ENCODE measurements at regions not wholly inside any gene's neighbourhood (a gene's known extent, or its start where the extent isn't known, plus 50 kb on each side); places are given as distances from the start of the nearest gene placed in this dataset.

DNA sequence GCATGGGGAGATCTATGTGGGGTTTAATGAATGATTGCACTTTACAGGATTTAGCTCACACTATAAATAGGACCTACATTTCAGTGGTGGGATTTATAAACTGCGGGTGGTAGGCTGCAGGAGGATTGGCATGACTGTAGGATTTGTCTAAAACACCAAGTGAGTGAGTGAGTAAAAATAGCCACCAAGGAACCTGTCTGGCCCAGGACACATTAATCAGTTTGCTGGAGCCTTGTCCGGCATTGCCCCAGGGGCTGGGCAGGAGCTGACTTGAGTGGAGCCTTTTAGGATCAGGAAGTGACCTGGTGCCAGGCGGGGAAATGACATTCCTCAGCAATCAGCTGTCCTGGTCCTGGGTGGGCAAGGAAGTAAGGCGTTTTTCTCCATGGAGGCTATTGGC is 193.9 kb upstream of the ADRA1D start:
- no peak overlapping the region for H3K4me3 ChIP-seq (ENCODE audit: low read depth, low read length)
- DNase-seq (ENCODE audit: low read depth) = no peak
- TF ChIP-seq, protein P1, sequence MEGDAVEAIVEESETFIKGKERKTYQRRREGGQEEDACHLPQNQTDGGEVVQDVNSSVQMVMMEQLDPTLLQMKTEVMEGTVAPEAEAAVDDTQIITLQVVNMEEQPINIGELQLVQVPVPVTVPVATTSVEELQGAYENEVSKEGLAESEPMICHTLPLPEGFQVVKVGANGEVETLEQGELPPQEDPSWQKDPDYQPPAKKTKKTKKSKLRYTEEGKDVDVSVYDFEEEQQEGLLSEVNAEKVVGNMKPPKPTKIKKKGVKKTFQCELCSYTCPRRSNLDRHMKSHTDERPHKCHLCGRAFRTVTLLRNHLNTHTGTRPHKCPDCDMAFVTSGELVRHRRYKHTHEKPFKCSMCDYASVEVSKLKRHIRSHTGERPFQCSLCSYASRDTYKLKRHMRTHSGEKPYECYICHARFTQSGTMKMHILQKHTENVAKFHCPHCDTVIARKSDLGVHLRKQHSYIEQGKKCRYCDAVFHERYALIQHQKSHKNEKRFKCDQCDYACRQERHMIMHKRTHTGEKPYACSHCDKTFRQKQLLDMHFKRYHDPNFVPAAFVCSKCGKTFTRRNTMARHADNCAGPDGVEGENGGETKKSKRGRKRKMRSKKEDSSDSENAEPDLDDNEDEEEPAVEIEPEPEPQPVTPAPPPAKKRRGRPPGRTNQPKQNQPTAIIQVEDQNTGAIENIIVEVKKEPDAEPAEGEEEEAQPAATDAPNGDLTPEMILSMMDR (conservative IDR thresholded peaks at IDR 0.05; ENCODE audit: low read depth, low read length) = no peak

DNA sequence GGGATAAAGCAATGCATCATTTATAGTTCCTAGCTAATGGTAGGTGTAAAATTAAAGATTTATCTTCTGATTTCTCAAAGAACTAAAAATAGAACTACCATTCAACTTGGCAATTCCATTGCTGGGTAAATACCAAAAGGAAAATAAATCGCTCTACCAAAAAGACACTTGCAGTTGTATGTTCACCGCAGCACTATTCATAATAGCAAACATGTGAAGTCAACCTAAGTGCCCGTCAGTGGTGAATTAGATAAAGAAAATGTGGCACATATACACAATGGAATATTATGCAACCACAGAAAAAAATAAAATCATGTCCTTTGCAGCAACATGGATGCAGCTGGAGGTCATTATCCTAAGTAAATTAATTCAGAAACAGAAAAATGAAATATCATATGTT is 192.8 kb upstream of the ADRA1D start:
- no peak for DNase-seq (ENCODE audit: low read depth)
- no peak overlapping the region for H3K4me3 ChIP-seq (ENCODE audit: low read depth, low read length)
- TF ChIP-seq, protein P1 (conservative IDR thresholded peaks at IDR 0.05; ENCODE audit: low read depth, low read length) = no peak

DNA sequence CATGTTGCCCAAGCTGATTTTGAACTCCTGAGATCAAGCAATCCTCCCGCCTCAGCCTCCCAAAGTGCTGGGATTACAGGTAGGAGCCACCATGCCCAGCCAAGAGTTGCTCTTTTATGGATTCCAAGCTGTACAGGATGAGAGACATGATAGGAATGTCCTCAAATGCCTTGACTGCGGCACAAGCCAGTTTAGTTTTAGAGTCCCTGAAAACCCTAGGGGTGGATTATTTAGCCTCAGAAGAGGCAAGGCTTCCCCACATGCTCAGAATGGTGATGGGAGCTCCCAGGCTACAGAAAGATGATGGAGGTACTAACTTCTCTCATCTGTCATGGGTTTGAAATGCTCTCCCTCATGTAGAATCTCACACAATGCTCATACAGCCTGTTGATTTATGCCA is 192.1 kb upstream of the ADRA1D start:
- DNase-seq (ENCODE audit: low read depth) = no peak
- no peak overlapping the region for H3K4me3 ChIP-seq (ENCODE audit: low read depth, low read length)
- TF ChIP-seq, protein P1 (conservative IDR thresholded peaks at IDR 0.05; ENCODE audit: low read depth, low read length) = no peak

DNA sequence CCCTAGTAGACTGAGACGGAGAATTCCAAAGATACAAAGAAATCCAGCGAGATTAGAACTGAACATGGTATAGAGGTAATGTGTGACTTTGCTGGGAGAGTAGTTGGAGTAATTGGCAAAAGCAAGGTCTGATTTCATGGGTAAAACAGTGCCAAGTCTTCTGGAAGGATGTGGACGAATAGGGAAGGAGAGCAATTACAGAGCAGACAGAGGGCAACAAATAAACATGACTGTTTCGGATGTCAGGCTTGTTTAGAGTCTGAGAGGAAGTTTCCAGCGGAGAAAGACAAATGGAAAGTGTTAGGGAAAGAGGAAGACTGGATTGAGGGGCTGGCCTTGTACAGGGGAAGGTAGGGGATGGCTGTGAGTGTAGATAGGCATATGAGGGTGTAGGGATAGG is 190.4 kb upstream of the ADRA1D start:
- DNase-seq (ENCODE audit: low read depth) = no peak
- H3K4me3 ChIP-seq (ENCODE audit: low read depth, low read length) = no peak overlapping the region
- TF ChIP-seq, protein P1 (conservative IDR thresholded peaks at IDR 0.05; ENCODE audit: low read depth, low read length) = no peak

DNA sequence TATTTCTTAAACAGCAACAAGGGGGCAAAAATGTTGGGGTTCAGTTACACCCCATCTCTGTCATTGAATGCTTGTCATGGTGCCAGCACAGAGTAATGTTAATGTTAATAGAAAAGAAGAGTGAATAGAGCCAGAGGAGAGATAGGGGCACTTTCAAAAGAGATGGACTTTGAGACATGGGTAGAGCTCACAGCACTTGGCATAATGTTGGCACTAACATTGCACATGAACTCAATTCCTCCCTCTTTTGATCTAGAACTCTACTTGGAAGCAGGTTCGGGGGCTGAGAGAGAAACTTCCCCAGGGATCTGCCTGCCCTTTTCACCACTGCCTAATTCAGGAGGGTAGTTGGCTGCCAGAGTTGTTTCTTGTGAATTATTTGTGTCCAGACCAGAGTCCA is 188.0 kb upstream of the ADRA1D start:
- TF ChIP-seq, protein P1 (conservative IDR thresholded peaks at IDR 0.05; ENCODE audit: low read depth, low read length) = no peak
- H3K4me3 ChIP-seq (ENCODE audit: low read depth, low read length) = no peak overlapping the region
- DNase-seq (ENCODE audit: low read depth) = no peak

DNA sequence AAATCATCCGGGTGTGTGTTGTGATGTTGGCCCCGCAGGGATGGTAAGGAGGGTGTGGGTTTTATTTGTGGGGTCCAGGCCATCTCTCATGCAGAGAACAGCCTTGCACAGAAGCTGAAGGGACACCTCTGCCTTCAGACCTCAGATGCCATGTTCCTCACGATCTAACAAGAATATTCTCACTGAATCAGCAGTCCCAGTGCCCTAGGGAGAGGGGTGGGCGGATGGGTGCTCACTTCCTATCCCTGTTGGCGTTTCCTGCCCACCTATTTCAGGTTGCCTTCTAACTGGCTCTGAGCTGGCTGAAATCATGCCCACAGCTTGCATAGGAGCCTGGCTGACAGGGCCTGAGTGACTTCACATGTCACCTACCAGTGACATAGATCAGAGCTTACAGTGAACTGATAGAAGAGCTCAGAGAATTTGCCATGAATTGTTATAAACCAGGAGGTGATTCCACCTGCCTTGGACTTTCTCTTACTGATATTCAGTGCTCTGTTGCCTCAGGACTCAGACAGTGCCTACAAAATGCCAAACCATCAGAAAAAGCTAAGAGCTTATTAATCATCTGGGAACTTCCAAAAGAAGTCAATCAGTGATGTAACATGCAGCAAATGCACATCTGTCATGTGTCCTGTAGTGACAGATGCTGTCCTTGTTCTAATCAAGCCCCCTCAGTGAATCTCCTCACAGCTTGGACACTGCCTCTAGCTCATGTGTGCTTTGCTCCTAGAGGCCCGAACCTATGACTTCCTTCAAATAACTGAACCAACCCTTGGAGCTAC is 186.8 kb upstream of the ADRA1D start:
- DNase-seq (ENCODE audit: low read depth) = no peak
- TF ChIP-seq, protein P1 (conservative IDR thresholded peaks at IDR 0.05; ENCODE audit: low read depth, low read length) = no peak

DNA sequence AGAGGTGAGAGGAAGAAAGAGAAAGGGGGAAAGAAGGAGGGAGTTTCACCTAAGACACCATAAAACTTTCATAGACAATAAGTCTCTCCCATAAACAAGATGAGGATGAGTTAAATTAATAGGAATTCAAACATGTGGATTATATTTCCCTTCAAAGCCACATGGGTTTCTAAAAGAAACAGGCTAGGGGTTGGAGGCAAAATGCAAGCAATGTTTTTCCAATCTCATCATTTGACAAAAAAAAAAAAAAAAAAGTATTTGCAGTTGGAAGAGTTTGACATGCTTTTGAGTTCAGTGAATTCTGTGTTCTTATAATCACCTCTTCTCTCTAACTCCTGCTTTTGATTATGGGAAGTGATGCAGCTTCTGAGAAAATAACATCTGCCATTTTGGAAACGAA is 186.1 kb upstream of the ADRA1D start:
- TF ChIP-seq, protein P1 (conservative IDR thresholded peaks at IDR 0.05; ENCODE audit: low read depth, low read length) = no peak
- DNase-seq (ENCODE audit: low read depth) = no peak
- no peak overlapping the region for H3K4me3 ChIP-seq (ENCODE audit: low read depth, low read length)

More for the DNA sequence above, 186.8 kb upstream of the ADRA1D start:
- no peak overlapping the region for H3K4me3 ChIP-seq (ENCODE audit: low read depth, low read length)
